ENCODE measurements at regions not wholly inside any gene's neighbourhood (a gene's known extent, or its start where the extent isn't known, plus 50 kb on each side); places are given as distances from the start of the nearest gene placed in this dataset.

GRCh38 chr5:145220481-145220880, 614.7 kb downstream of the PRELID2 start:
- TF ChIP-seq, protein P1, sequence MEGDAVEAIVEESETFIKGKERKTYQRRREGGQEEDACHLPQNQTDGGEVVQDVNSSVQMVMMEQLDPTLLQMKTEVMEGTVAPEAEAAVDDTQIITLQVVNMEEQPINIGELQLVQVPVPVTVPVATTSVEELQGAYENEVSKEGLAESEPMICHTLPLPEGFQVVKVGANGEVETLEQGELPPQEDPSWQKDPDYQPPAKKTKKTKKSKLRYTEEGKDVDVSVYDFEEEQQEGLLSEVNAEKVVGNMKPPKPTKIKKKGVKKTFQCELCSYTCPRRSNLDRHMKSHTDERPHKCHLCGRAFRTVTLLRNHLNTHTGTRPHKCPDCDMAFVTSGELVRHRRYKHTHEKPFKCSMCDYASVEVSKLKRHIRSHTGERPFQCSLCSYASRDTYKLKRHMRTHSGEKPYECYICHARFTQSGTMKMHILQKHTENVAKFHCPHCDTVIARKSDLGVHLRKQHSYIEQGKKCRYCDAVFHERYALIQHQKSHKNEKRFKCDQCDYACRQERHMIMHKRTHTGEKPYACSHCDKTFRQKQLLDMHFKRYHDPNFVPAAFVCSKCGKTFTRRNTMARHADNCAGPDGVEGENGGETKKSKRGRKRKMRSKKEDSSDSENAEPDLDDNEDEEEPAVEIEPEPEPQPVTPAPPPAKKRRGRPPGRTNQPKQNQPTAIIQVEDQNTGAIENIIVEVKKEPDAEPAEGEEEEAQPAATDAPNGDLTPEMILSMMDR (IDR thresholded peaks at IDR 0.05; ENCODE audit: borderline replicate concordance, extremely low read depth, low read length, poor library complexity, severe bottlenecking) = no peak
- TF ChIP-seq EZH2 (IDR thresholded peaks at IDR 0.05; ENCODE audit: borderline replicate concordance, low read depth, low read length, severe bottlenecking) = no peak
